Neural crest cell (in vitro differentiated cells): ENCODE measurements at regions not wholly inside any gene's neighbourhood (a gene's known extent, or its start where the extent isn't known, plus 50 kb on each side); places are given as distances from the start of the nearest gene placed in this dataset.

Experiments
- DNase-seq: peaks from one replicate; pipeline ENCODE4 v3.0.0; 2021; ENCODE audit warnings: low read depth, mixed read lengths, low spot score
- H3K27ac Mint-ChIP-seq: one replicate; pipeline ENCODE4 v1.8.0; 2021; ENCODE audit warnings: mild to moderate bottlenecking, mixed read lengths; ENCODE audit not compliant: unreplicated experiment
- H3K27me3 Mint-ChIP-seq: 2 replicates; pipeline ENCODE4 v1.8.0; 2021; ENCODE audit warnings: low read depth, mild to moderate bottlenecking, mixed read lengths
- H3K36me3 Mint-ChIP-seq: 2 replicates; pipeline ENCODE4 v1.8.0; 2021; ENCODE audit warnings: low read depth, mild to moderate bottlenecking, mixed read lengths
- H3K4me1 Mint-ChIP-seq: 2 replicates; pipeline ENCODE4 v1.8.0; 2021; ENCODE audit warnings: mixed read lengths
- H3K4me3 Mint-ChIP-seq: one replicate; pipeline ENCODE4 v1.8.0; 2021; ENCODE audit warnings: mild to moderate bottlenecking, mixed read lengths
- H3K9me3 Mint-ChIP-seq: 2 replicates; pipeline ENCODE4 v1.8.0; 2021; ENCODE audit warnings: mixed read lengths
- CTCF ChIP-seq: fragments of 200-600 bp; sonication (generic); conservative IDR thresholded peaks from 2 replicates; pipeline ENCODE4 v1.5.0; 2021; ENCODE audit warnings: antibody characterized with exemption, mild to moderate bottlenecking

- no peaks in the 10 kb centered on the region for H3K36me3 Mint-ChIP-seq
These were observed 494.8 kb downstream of the RWDD3 start for GRCh38 chr1:95728841-95729240.

GRCh38 chr1:95730986-95731385 lies 497.0 kb downstream of the RWDD3 start:
- no peaks in the 10 kb centered on the region for H3K27me3 Mint-ChIP-seq
- H3K4me3 Mint-ChIP-seq = no peak overlapping the region
- H3K36me3 Mint-ChIP-seq = no peaks in the 10 kb centered on the region
- H3K9me3 Mint-ChIP-seq = no peaks in the 10 kb centered on the region
- no peak for TF ChIP-seq CTCF
- no peak overlapping the region for H3K27ac Mint-ChIP-seq
- H3K4me1 Mint-ChIP-seq = no peaks in the 10 kb centered on the region
- DNase-seq = no peak

More at GRCh38 chr1:95728841-95729240, 494.8 kb downstream of the RWDD3 start:
- no peaks in the 10 kb centered on the region for H3K27me3 Mint-ChIP-seq
- H3K4me1 Mint-ChIP-seq = no peaks in the 10 kb centered on the region
- no peak overlapping the region for H3K27ac Mint-ChIP-seq
- no peak for DNase-seq
- H3K9me3 Mint-ChIP-seq = no peaks in the 10 kb centered on the region
- TF ChIP-seq CTCF = no peak
- no peak overlapping the region for H3K4me3 Mint-ChIP-seq

- H3K36me3 Mint-ChIP-seq = no peaks in the 10 kb centered on the region
- peaks cover 2% of the 10 kb centered on the region for H3K9me3 Mint-ChIP-seq
- no peaks in the 10 kb centered on the region for H3K4me1 Mint-ChIP-seq
- no peak for TF ChIP-seq CTCF
- no peaks in the 10 kb centered on the region for H3K27me3 Mint-ChIP-seq
- no peak overlapping the region for H3K27ac Mint-ChIP-seq
- DNase-seq = no peak
- no peak overlapping the region for H3K4me3 Mint-ChIP-seq
These were observed 497.5 kb downstream of the RWDD3 start for GRCh38 chr1:95731466-95731865.

GRCh38 chr1:95733031-95733430 lies 499.0 kb downstream of the RWDD3 start:
- Mint-ChIP-seq H3K27ac (no peak overlapping the region), H3K9me3 (peaks cover 11% of the 10 kb centered on the region), H3K36me3 (no peaks in the 10 kb centered on the region), H3K4me3 (no peak overlapping the region), H3K27me3 (no peaks in the 10 kb centered on the region), H3K4me1 (no peaks in the 10 kb centered on the region)
- DNase-seq = no peak
- no peak for TF ChIP-seq CTCF

GRCh38 chr1:95733671-95734070 lies 499.7 kb downstream of the RWDD3 start:
- Mint-ChIP-seq H3K4me1 (no peaks in the 10 kb centered on the region), H3K27ac (no peak overlapping the region), H3K36me3 (no peaks in the 10 kb centered on the region), H3K4me3 (no peak overlapping the region), H3K9me3 (peaks cover 14% of the 10 kb centered on the region), H3K27me3 (no peaks in the 10 kb centered on the region)
- TF ChIP-seq CTCF = no peak
- no peak for DNase-seq

- Mint-ChIP-seq H3K4me1 (no peaks in the 10 kb centered on the region), H3K4me3 (no peak overlapping the region), H3K36me3 (no peaks in the 10 kb centered on the region), H3K27me3 (no peaks in the 10 kb centered on the region), H3K27ac (no peak overlapping the region), H3K9me3 (peaks cover 14% of the 10 kb centered on the region)
- no peak for DNase-seq
- no peak for TF ChIP-seq CTCF
These were observed 500.6 kb downstream of the RWDD3 start for GRCh38 chr1:95734560-95734959.
